Cardiac septum (tissue), 1 donor: ENCODE measurements at regions not wholly inside any gene's neighbourhood (a gene's known extent, or its start where the extent isn't known, plus 50 kb on each side); places are given as distances from the start of the nearest gene placed in this dataset.
A peak's percentile ranks its signal among the peaks of the same experiment; 100 is the strongest.
"Not testable (repeated sequence)": the region's sequence is repeated elsewhere in the genome, so short reads cannot be mapped to it uniquely, and the experiment has no call there.

Experiments
- DNase-seq: peaks from one replicate; pipeline ENCODE4 v3.0.0-alpha.2; 2020; ENCODE audit warnings: low spot score
- intact Hi-C: fragments of 100-400 bp; cut with DNase I; formaldehyde crosslinking; loops from one replicate; pipeline ENCODE4 v1.14.0; 2022
- donor health status: DM: no; HTN: no; CAD: no.

DNA sequence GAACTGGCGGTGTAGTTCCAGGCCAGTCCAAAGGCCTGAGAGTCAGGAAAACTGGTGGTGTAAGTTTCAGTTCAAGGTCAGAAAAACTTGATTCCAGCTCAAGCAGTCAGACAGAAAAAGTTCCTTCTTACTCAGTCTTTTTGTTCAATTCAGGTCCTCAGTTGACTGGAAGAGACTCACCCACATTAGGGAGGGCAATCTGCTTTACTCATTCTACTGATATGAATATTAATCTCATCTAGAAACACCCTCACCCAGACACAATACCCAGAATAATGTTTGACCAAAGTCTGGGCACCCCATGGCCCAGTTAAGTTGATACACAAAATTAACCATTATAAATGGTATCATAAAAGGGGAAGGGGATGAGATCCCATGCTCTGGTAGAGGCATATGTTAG, 50.1 kb upstream of the LTA4H start:
- DNase-seq, result no peak
- intact Hi-C loops, result no loop called here

DNA sequence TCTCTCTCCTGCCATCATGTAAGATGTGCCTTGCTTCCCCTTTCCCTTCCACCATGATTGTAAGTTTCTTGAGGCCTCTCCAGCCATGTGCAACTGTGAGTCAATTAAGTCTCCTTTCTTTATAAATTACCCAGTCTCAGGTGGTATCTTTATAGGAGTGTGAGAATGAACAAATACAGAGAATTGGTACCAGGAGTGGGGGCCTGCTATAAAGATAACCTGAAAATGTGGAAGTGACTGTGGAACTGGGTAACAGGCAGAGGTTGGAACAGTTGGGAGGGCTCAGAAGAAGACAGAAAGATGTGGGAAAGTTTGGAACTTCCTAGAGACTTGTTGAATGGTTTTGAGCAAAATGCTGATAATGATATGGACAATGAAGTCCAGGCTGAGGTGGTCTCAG, 50.8 kb upstream of the LTA4H start:
- DNase-seq, intact Hi-C loops: not testable (repeated sequence)

DNA sequence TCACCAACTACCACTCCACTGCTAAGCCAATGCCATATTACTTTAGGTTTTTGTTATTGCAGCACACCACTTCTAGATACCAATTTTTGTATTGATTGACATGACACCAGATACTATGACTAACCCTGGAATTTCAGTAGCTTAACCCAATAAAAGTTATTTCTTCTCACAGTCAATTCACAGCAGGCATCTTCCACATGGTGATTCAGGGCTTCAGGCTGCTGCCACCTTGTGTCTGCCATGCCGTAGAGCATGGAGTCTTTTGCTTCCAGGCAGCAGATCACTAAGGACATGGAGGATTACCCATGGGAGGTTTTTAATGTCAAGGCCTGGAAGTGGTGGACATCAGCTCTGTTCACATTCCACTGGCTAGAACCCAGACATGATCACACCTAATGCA, 56.4 kb upstream of the LTA4H start:
- intact Hi-C loops, result no loop called here
- no peak for DNase-seq

GRCh38 chr12:96093543-96094196, 58.3 kb upstream of the LTA4H start:
- DNase-seq, result no peak
- intact Hi-C loops, result no loop called here

- intact Hi-C loops, result no loop called here
- no peak for DNase-seq
Observed at GRCh38 chr12:96094201-96094600, 58.8 kb upstream of the LTA4H start.

DNA sequence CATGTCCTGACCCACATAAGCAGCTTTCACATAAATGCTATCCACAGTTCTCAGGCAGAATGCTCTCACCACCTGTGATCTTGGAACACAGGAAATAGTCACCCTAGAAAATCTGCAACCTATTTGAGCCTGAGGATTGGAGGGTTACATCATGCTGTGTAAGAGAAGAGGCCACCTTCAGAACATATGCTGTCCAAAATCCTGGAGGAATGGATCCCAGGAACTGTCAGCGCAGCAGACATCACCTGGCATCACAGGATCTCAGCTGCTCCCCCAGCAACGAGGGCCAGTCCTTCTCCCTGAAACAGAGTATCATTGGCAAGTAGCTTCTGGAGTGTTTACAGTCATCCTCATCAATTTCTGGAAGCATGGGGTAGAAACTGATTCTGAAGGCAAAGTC, 63.2 kb upstream of the LTA4H start:
- intact Hi-C loops, result no loop called here
- DNase-seq, result no peak

- intact Hi-C loops, result no loop called here
Observed at GRCh38 chr12:96099421-96099820, 64.0 kb upstream of the LTA4H start.

DNA sequence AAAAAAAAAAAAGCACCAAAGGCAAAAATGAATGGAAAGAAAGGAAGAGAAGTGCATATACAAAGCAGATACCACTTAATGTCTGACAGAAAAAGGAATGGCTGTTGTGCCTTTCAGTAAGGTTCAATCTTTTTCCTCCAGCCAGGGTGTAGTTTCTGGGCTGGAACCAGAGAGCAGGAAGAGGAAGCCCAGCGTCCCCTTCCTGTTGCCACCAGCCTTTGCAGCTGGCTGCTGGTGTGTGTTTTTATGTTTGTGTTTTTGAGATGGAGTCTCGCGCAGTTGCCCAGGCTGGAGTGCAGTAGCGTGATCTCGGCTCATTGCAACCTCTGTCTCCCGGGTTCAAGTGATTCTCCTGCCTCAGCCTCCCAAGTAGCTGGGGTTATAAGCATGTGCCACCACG, 64.6 kb upstream of the LTA4H start:
- intact Hi-C loops, result no loop called here
- no peak for DNase-seq

More at GRCh38 chr12:96099421-96099820, 64.0 kb upstream of the LTA4H start:
- no peak for DNase-seq

DNA sequence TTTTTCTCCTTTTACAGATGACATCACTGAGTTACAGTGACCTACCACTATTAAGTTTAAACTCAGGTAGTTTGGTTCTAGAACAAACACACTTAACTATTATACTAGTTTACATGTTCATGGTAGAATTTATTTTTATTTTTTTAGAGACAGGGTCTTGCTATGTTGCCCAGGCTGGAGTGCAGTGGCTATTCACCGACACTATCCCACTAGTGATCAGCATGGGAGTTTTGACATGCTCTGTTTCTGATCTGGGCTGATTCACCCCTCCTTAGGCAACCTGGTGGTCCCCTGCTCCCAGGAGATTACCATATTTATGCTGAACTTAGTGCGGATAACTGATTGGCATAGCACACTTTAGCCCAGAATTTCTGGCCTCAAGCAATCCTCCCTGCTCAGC, 66.4 kb upstream of the LTA4H start:
- intact Hi-C loops, result no loop called here

DNA sequence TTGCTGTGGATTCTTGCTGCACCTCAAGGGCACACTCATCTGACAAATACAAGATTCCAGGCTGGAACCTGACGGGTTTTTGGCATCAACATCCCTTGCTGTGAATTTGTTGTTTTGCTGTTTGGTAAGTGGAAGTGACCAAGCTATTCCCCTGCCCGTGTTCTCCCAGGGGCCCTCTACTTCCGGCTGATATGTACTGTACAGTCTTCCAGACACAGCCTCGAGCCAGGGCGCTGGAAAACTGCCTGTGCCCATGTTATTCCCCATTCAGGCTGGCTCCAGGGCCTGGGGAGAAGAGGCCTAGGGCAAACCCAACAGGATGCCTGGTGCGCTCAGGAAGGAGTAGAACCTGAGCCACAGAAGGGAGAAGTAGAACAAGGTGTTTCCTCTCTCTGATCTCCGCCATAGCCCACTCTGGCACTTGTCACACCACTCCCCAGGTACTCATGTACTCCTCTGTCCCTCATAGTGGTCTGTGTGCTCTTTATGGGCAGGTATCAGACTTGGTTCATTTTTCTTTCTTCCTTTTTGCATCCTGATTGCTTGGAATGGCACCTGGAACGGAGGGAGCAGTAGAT, 67.8 kb upstream of the LTA4H start:
- DNase-seq, result no peak
- intact Hi-C loops, result no loop called here

More for the DNA sequence above, 66.4 kb upstream of the LTA4H start:
- no peak for DNase-seq

- intact Hi-C loops, result no loop called here
- no peak for DNase-seq
Observed at GRCh38 chr12:96104566-96104965, 69.2 kb upstream of the LTA4H start.

- intact Hi-C loops, result no loop called here
- DNase-seq, result no peak
Observed at GRCh38 chr12:96106137-96106536, 70.8 kb upstream of the LTA4H start.

DNA sequence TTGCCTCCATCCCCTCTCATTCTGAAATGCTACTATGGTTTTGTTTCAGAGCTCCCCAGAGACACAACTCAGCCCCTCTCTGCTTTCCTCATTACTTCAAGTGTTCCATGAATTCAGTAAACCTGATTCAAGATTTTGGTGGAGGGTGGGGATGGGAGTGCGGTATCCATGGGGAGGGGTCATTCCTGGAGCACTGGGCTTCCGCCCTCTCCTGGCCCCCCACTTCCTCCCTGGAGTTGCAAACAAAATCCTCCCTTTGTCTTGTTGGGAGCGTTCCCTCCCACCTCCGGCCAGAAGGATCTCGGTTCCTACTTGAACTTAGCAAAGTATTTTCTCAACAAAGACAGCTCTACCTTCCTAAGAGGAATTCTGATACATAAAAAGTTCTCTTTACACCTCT, 71.8 kb upstream of the LTA4H start:
- intact Hi-C loops, result no loop called here
- DNase-seq, result no peak

GRCh38 chr12:96108321-96108720, 72.9 kb upstream of the LTA4H start:
- peak; percentile 81 for DNase-seq
- intact Hi-C loops, result no loop called here

GRCh38 chr12:96108941-96109340, 73.6 kb upstream of the LTA4H start:
- DNase-seq, intact Hi-C loops: not testable (repeated sequence)

GRCh38 chr12:96112733-96113132, 77.3 kb upstream of the LTA4H start:
- intact Hi-C loops, result no loop called here
- DNase-seq, result no peak

- DNase-seq, result no peak
- intact Hi-C loops, result no loop called here
Observed at GRCh38 chr12:96117460-96117859, 76.7 kb upstream of the ELK3 start.

- peak; percentile 41 for DNase-seq
- intact Hi-C loops, result no loop called here
Observed at GRCh38 chr12:96120359-96121100, 73.6 kb upstream of the ELK3 start.

GRCh38 chr12:96121271-96121711, 72.9 kb upstream of the ELK3 start:
- intact Hi-C loops, result no loop called here
- peak; percentile 51 for DNase-seq

DNA sequence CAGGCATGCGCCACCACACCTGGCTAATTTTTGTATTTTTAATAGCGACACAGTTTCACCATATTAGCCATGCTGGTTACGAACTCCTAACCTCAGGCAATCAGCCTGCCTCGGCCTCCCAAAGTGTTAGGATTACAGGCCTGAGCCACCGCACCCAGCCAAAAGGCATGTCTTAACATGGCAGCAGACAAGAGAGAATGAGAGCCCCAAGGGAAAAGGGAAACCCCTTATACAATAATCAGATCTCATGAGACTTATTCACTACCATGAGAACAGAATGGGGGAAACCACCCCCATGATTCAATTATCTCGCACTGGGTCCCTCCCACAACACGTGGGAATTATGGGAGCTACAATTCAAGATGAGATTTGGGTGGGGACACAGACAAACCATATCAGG, 65.9 kb upstream of the ELK3 start:
- intact Hi-C loops, result not testable (repeated sequence)
- DNase-seq, result peak; percentile 36
